Trophoblast cell (in vitro differentiated cells and primary cell): ENCODE measurements at regions not wholly inside any gene's neighbourhood (a gene's known extent, or its start where the extent isn't known, plus 50 kb on each side); places are given as distances from the start of the nearest gene placed in this dataset.

Experiments
- DNase-seq, 2 donors: peaks; one replicate each; pipeline ENCODE4 v3.0.0-alpha.2; 2016
- H2AFZ ChIP-seq: 2 replicates; pipeline ENCODE4 v1.6.1; 2013; ENCODE audit warnings: low read length, moderate library complexity, mild to moderate bottlenecking; ENCODE audit not compliant: insufficient read depth, poor library complexity
- H2AK5ac ChIP-seq: 2 replicates; pipeline ENCODE4 v1.6.1; 2013; ENCODE audit warnings: mild to moderate bottlenecking, low read length
- H2BK120ac ChIP-seq: 2 replicates; pipeline ENCODE4 v1.6.1; 2013; ENCODE audit warnings: low read length, mild to moderate bottlenecking, moderate library complexity; ENCODE audit not compliant: insufficient read depth, poor library complexity
- H2BK12ac ChIP-seq: 2 replicates; pipeline ENCODE4 v1.6.1; 2013; ENCODE audit warnings: mild to moderate bottlenecking, low read length, moderate library complexity
- H2BK5ac ChIP-seq: 2 replicates; pipeline ENCODE4 v1.6.1; 2013; ENCODE audit warnings: low read length, low read depth, moderate library complexity, mild to moderate bottlenecking; ENCODE audit not compliant: poor library complexity
- H3K14ac ChIP-seq: 2 replicates; pipeline ENCODE4 v1.6.1; 2013; ENCODE audit warnings: mild to moderate bottlenecking, low read length
- H3K18ac ChIP-seq: 2 replicates; pipeline ENCODE4 v1.6.1; 2013; ENCODE audit warnings: mild to moderate bottlenecking, low read length
- H3K23ac ChIP-seq: 2 replicates; pipeline ENCODE4 v1.6.1; 2013; ENCODE audit warnings: low read length
- H3K27ac ChIP-seq: 2 replicates; pipeline ENCODE4 v1.5.1; 2013; ENCODE audit warnings: low read depth, mild to moderate bottlenecking, inconsistent platforms, low read length, moderate library complexity
- H3K27me3 ChIP-seq: 2 replicates; pipeline ENCODE4 v1.6.1; 2013; ENCODE audit warnings: inconsistent platforms, mild to moderate bottlenecking, low read length, moderate library complexity; ENCODE audit not compliant: insufficient read depth
- H3K36me3 ChIP-seq, 2 experiments: 1 replicate in 1 of 2; 2 replicates in 1 of 2; pipeline ENCODE4 v1.6.1; 2013; ENCODE audit warnings: low read length in 2 of 2, mild to moderate bottlenecking in 2 of 2, moderate library complexity in 1 of 2; ENCODE audit not compliant: insufficient read depth in 2 of 2, control insufficient read depth in 1 of 2
- H3K4ac ChIP-seq: 2 replicates; pipeline ENCODE4 v1.6.1; 2013; ENCODE audit warnings: low read depth, mild to moderate bottlenecking, low read length, moderate library complexity
- H3K4me1 ChIP-seq, 2 experiments: 1 replicate in 1 of 2; 2 replicates in 1 of 2; pipeline ENCODE4 v1.6.1; 2013; ENCODE audit warnings: low read length in 2 of 2, mild to moderate bottlenecking in 2 of 2, moderate library complexity in 1 of 2; ENCODE audit not compliant: insufficient read depth in 2 of 2, control insufficient read depth in 1 of 2
- H3K4me2 ChIP-seq: 2 replicates; pipeline ENCODE4 v1.6.1; 2013; ENCODE audit warnings: inconsistent platforms, mild to moderate bottlenecking, low read length, moderate library complexity
- H3K4me3 ChIP-seq: 2 replicates; pipeline ENCODE4 v1.5.1; 2013; ENCODE audit warnings: mild to moderate bottlenecking, low read depth, low read length, inconsistent platforms
- H3K79me1 ChIP-seq: one replicate; pipeline ENCODE4 v1.6.1; 2013; ENCODE audit warnings: low read length
- H3K79me2 ChIP-seq: 2 replicates; pipeline ENCODE4 v1.6.1; 2013; ENCODE audit warnings: low read length, mild to moderate bottlenecking; ENCODE audit not compliant: control insufficient read depth, insufficient read depth, poor library complexity
- H3K9ac ChIP-seq: 2 replicates; pipeline ENCODE4 v1.6.1; 2013; ENCODE audit warnings: mild to moderate bottlenecking, low read length
- H3K9me3 ChIP-seq: 2 replicates; pipeline ENCODE4 v1.6.1; 2013; ENCODE audit warnings: low read depth, mild to moderate bottlenecking, control low read depth, inconsistent platforms, low read length; ENCODE audit not compliant: insufficient read depth
- H4K12ac ChIP-seq: 2 replicates; pipeline ENCODE4 v1.6.1; 2013; ENCODE audit warnings: low read depth, mild to moderate bottlenecking, low read length, moderate library complexity
- H4K8ac ChIP-seq: 2 replicates; pipeline ENCODE4 v1.6.1; 2013; ENCODE audit warnings: low read depth, mild to moderate bottlenecking, low read length, moderate library complexity
- H4K91ac ChIP-seq: one replicate; pipeline ENCODE4 v1.6.1; 2013; ENCODE audit warnings: low read depth, mild to moderate bottlenecking, low read length, moderate library complexity
- WGBS: extraction: QIAGEN DNeasy Blood & Tissue Kit; methylation state at CpG from one replicate; pipeline ENCODE4 v1.1.7; 2013; ENCODE audit warnings: missing lambda C conversion rate; ENCODE audit not compliant: insufficient read length, insufficient coverage; ENCODE audit errors: extremely low coverage; 5-methylcytosine and 5-hydroxymethylcytosine counted together

DNA sequence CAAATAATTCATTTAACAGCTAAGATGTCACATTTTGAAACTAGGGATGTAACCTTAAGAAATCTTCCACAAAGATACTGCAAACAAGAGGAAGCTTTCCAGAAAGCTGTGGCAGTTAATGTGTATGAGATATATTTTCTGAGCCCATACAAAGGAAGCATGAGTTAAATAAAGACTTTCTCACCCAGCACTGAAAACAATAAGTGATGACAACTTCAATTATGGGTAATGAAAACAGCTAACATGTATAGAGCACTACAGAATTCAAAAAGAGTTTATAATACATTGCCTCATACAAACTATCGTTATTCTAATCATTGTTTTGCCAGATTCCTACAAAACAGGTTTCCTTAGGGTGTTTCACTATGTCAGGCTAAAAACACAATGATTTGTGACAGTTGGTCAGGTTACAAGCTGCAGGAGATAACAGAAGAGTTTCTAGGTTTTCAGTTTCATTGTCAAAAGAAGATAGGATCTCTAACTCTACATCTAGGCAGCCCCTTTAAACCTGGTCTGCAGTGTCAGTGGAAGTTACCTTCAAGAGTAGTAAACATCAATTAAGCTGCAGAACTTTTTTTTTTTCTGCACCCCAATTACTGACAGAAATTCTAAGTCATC lies 618.1 kb upstream of the ADGRL3 start:
- no peak overlapping the region for H3K14ac ChIP-seq
- H3K36me3 ChIP-seq = no peaks in the 10 kb centered on the region
- H2BK120ac ChIP-seq = no peak overlapping the region
- no peak overlapping the region for H3K4ac ChIP-seq
- H3K79me2 ChIP-seq = no peaks in the 10 kb centered on the region
- no peak overlapping the region for H2BK12ac ChIP-seq
- no peak overlapping the region for H3K4me3 ChIP-seq
- H3K4me1 ChIP-seq = no peaks in the 10 kb centered on the region
- no peak overlapping the region for H3K23ac ChIP-seq
- no peak overlapping the region for H2AK5ac ChIP-seq
- H4K91ac ChIP-seq = no peak overlapping the region
- peak in 1 of 2 donors; percentile 33 for DNase-seq
- no peak overlapping the region for H3K27ac ChIP-seq
- no peak overlapping the region for H3K18ac ChIP-seq
- no peak overlapping the region for H4K8ac ChIP-seq
- H3K79me1 ChIP-seq = no peaks in the 10 kb centered on the region
- no peak overlapping the region for H3K4me2 ChIP-seq
- H2AFZ ChIP-seq = no peak overlapping the region
- H3K27me3 ChIP-seq = no peaks in the 10 kb centered on the region
- no peak overlapping the region for H2BK5ac ChIP-seq
- H3K9me3 ChIP-seq = no peaks in the 10 kb centered on the region
- no peak overlapping the region for H3K9ac ChIP-seq
- WGBS = no CpG with 5 or more reads among the region's 1 CpG
- no peak overlapping the region for H4K12ac ChIP-seq

DNA sequence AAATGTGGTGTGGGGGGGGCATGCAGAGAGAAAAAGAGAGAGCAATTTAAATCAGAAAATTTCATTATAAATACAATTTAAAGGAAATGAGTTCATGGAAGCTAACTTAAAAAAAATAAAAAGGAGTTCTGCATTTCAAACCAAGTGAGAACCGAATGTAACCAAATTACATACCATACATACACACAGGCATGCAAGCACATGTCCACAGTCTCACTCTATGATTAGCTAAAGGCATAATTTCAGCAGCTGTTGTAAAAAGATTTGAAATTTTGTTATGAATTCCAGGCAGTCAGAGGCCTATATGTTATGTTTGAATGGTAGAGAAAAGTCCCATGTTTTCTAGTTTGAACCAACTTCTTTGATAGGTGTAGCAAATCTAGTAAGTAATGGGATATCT lies 611.6 kb upstream of the ADGRL3 start:
- no peak overlapping the region for H3K4me3 ChIP-seq
- DNase-seq = peak in 1 of 2 donors; percentile 26
- no peaks in the 10 kb centered on the region for H3K27me3 ChIP-seq
- no peak overlapping the region for H4K12ac ChIP-seq
- WGBS = no CpG with 5 or more reads among the region's 1 CpG
- H2AK5ac ChIP-seq = no peak overlapping the region
- no peak overlapping the region for H2BK5ac ChIP-seq
- no peak overlapping the region for H3K27ac ChIP-seq
- H3K23ac ChIP-seq = no peak overlapping the region
- H3K36me3 ChIP-seq = no peaks in the 10 kb centered on the region
- no peak overlapping the region for H2BK120ac ChIP-seq
- no peak overlapping the region for H2AFZ ChIP-seq
- H3K79me2 ChIP-seq = no peaks in the 10 kb centered on the region
- no peaks in the 10 kb centered on the region for H3K79me1 ChIP-seq
- H3K9me3 ChIP-seq = no peaks in the 10 kb centered on the region
- H3K4ac ChIP-seq = no peak overlapping the region
- H3K9ac ChIP-seq = no peak overlapping the region
- no peak overlapping the region for H3K14ac ChIP-seq
- H4K91ac ChIP-seq = no peak overlapping the region
- no peak overlapping the region for H3K18ac ChIP-seq
- H4K8ac ChIP-seq = no peak overlapping the region
- H3K4me1 ChIP-seq = no peaks in the 10 kb centered on the region
- no peak overlapping the region for H3K4me2 ChIP-seq
- H2BK12ac ChIP-seq = no peak overlapping the region

DNA sequence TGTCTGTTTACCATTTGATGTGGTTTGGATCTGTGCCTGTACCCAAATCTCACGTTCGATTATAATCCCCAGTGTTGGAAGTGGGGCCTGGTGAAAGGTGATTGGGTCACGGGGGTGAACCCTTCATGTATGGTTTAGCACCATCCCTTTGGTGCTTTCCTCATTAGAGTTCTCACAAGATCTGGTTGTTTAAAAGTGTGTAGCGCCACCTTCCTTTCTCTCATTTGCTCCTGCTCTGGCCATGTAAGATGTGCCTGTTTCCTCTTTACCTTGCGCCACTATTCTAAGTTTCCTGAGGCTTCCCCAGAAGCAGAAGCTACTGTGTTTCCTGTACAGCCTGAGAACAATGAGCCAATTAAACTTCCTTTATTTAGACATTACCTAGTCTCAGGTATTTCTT lies 610.7 kb upstream of the ADGRL3 start:
- Histone ChIP-seq H3K79me1 (no peaks in the 10 kb centered on the region), H3K4me2 (no peak overlapping the region), H4K12ac (no peak overlapping the region), H2BK120ac (no peak overlapping the region), H2AFZ (no peak overlapping the region), H3K27me3 (no peaks in the 10 kb centered on the region), H3K23ac (no peak overlapping the region), H3K27ac (no peak overlapping the region), H2AK5ac (no peak overlapping the region), H3K79me2 (no peaks in the 10 kb centered on the region), H3K18ac (no peak overlapping the region), H4K91ac (no peak overlapping the region), H3K14ac (no peak overlapping the region), H3K9ac (no peak overlapping the region), H2BK5ac (no peak overlapping the region), H4K8ac (no peak overlapping the region), H3K4me1 (no peaks in the 10 kb centered on the region), H3K36me3 (no peaks in the 10 kb centered on the region), H3K4me3 (no peak overlapping the region), H3K9me3 (no peaks in the 10 kb centered on the region), H2BK12ac (no peak overlapping the region), H3K4ac (no peak overlapping the region)
- WGBS = no CpG with 5 or more reads among the region's 5 CpGs
- DNase-seq = no peak

DNA sequence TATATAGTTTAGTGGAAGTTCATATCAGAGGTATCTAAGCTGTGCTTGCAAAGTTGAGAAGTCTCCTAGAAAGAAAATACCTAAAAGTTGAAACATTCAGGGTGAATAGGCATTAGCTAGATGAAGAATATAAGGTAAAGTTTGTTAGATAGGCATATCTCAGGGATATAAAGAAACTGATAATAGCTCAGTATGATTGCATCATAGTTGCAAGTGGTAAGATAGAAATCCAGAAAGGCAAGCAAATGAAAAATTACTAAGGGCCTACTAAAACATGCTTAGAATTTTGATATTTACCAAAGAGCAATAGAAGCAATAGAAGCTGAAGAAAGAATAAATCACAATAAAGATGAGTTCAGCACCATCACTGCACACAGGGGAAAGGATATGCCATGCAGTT lies 610.0 kb upstream of the ADGRL3 start:
- H3K4me1 ChIP-seq = no peaks in the 10 kb centered on the region
- H3K79me1 ChIP-seq = no peaks in the 10 kb centered on the region
- no peaks in the 10 kb centered on the region for H3K9me3 ChIP-seq
- H3K9ac ChIP-seq = no peak overlapping the region
- no peak overlapping the region for H2BK12ac ChIP-seq
- H3K79me2 ChIP-seq = no peaks in the 10 kb centered on the region
- no peak overlapping the region for H2BK120ac ChIP-seq
- no peak overlapping the region for H2AFZ ChIP-seq
- no peak overlapping the region for H3K4ac ChIP-seq
- no peak overlapping the region for H3K18ac ChIP-seq
- H3K23ac ChIP-seq = no peak overlapping the region
- no peaks in the 10 kb centered on the region for H3K27me3 ChIP-seq
- H3K14ac ChIP-seq = no peak overlapping the region
- no peak overlapping the region for H4K12ac ChIP-seq
- no peak overlapping the region for H3K4me3 ChIP-seq
- H4K91ac ChIP-seq = no peak overlapping the region
- no peaks in the 10 kb centered on the region for H3K36me3 ChIP-seq
- no peak overlapping the region for H2BK5ac ChIP-seq
- H2AK5ac ChIP-seq = no peak overlapping the region
- H3K4me2 ChIP-seq = no peak overlapping the region
- DNase-seq = no peak
- H4K8ac ChIP-seq = no peak overlapping the region
- no peak overlapping the region for H3K27ac ChIP-seq
